Endothelial cell of umbilical vein (primary cell): ENCODE measurements at regions not wholly inside any gene's neighbourhood (a gene's known extent, or its start where the extent isn't known, plus 50 kb on each side); places are given as distances from the start of the nearest gene placed in this dataset.

Experiments
- BruUV-seq: library from RNA; stranded (reverse); fragments of 400-500 nt; replicated peaks from 2 replicates; lab custom pipeline; 2021; lab: Mats Ljungman, UMichigan
- CTCF ChIA-PET: fragments of 300-600, 350-600 bp; sonication (Branson Sonifier 250); formaldehyde crosslinking; loops from one replicate; lab custom pipeline; 2021; ENCODE audit warnings: antibody characterized with exemption, inconsistent platforms; lab: Charles Lee
- POLR2A ChIA-PET: fragments of 300-600, 350-600 bp; sonication (Branson Sonifier 250); formaldehyde crosslinking; loops from one replicate; lab custom pipeline; 2021; ENCODE audit warnings: antibody characterized with exemption, inconsistent platforms; lab: Charles Lee
- DNase-seq: peaks from one replicate; pipeline ENCODE4 v3.0.0-alpha.2; 2011; ENCODE audit warnings: low read depth, low spot score
- FAIRE-seq: peaks from 2 replicates; lab custom pipeline; 2011; peaks lifted over from hg19 to GRCh38; lab: Jason Lieb, UNC
- H2AFZ ChIP-seq: 2 replicates; pipeline ENCODE4 v1.6.0; 2012; ENCODE audit warnings: low read depth, low read length, control low read depth, inconsistent platforms
- H3K27ac ChIP-seq: 2 replicates; pipeline ENCODE4 v1.5.1; 2011; ENCODE audit warnings: low read depth, mild to moderate bottlenecking, control low read depth, low read length, moderate library complexity; ENCODE audit not compliant: insufficient read depth
- H3K27me3 ChIP-seq, 2 experiments: 2 replicates each; pipeline versions ENCODE4 v1.6.0 to v1.6.1; 2011; ENCODE audit warnings: low read length in 2 of 2, mixed read lengths in 1 of 2; ENCODE audit not compliant: control insufficient read depth in 2 of 2, insufficient read depth in 2 of 2
- H3K36me3 ChIP-seq, 2 experiments: 2 replicates in 1 of 2; 3 replicates in 1 of 2; pipeline ENCODE4 v1.5.1; 2011; ENCODE audit warnings: low read length in 2 of 2, mild to moderate bottlenecking in 1 of 2, moderate library complexity in 1 of 2; ENCODE audit not compliant: control insufficient read depth in 2 of 2, insufficient read depth in 2 of 2; ENCODE audit errors: extremely low read depth in 1 of 2
- H3K4me1 ChIP-seq: 3 replicates; pipeline ENCODE4 v1.5.1; 2011; ENCODE audit warnings: mild to moderate bottlenecking, low read length; ENCODE audit not compliant: control insufficient read depth, insufficient read depth; ENCODE audit errors: extremely low read depth
- H3K4me2 ChIP-seq: 2 replicates; pipeline ENCODE4 v1.6.1; 2011; ENCODE audit warnings: low read length, control low read depth, mixed read lengths; ENCODE audit not compliant: insufficient read depth
- H3K4me3 ChIP-seq, 3 experiments: fragments of 200-600 bp in 1 of 3; sonication (generic), shearing (Covaris generic) in 1 of 3; replicated peaks in 1 of 3; 2 replicates each; pipeline ENCODE4 v1.5.1; 2011 to 2016; ENCODE audit warnings: control low read depth in 3 of 3, low read length in 3 of 3, mild to moderate bottlenecking in 2 of 3, inconsistent platforms in 1 of 3, low read depth in 1 of 3, moderate library complexity in 1 of 3; ENCODE audit not compliant: insufficient read depth in 1 of 3
- H3K79me2 ChIP-seq: 2 replicates; pipeline ENCODE4 v1.6.0; 2012; ENCODE audit warnings: low read length, inconsistent platforms; ENCODE audit not compliant: control insufficient read depth, insufficient read depth
- H3K9ac ChIP-seq: replicated peaks from 2 replicates; pipeline ENCODE3; 2011; ENCODE audit warnings: low read length, control low read depth; ENCODE audit not compliant: insufficient read depth; ENCODE audit errors: extremely low read depth
- H3K9me1 ChIP-seq: replicated peaks from 3 replicates; pipeline ENCODE4 v1.6.0; 2011; ENCODE audit warnings: mild to moderate bottlenecking, low read length; ENCODE audit not compliant: control insufficient read depth, insufficient read depth; ENCODE audit errors: extremely low read depth
- H3K9me3 ChIP-seq: replicated peaks from 2 replicates; pipeline ENCODE4 v1.5.1; 2012; ENCODE audit warnings: low read length, inconsistent platforms; ENCODE audit not compliant: control insufficient read depth, insufficient read depth
- H4K20me1 ChIP-seq: replicated peaks from 2 replicates; pipeline ENCODE3; 2011; ENCODE audit warnings: mild to moderate bottlenecking, low read length; ENCODE audit not compliant: control insufficient read depth, insufficient read depth; ENCODE audit errors: extremely low read depth
- CTCF ChIP-seq, 2 donors: IDR thresholded peaks; 1 replicate in 1 of 2; 2 replicates in 1 of 2; pipeline ENCODE4 v1.5.1; 2011; ENCODE audit warnings: low read length in 2 of 2, mild to moderate bottlenecking in 2 of 2, moderate library complexity in 2 of 2, control low read depth in 1 of 2, inconsistent platforms in 1 of 2, low read depth in 1 of 2; ENCODE audit not compliant: insufficient read depth in 1 of 2; ENCODE audit errors: extremely low read depth in 1 of 2
- EZH2 ChIP-seq: IDR thresholded peaks from 2 replicates; pipeline ENCODE4 v1.6.1; 2012; ENCODE audit warnings: borderline replicate concordance, low read depth, mild to moderate bottlenecking, moderate library complexity, low read length, inconsistent platforms; ENCODE audit not compliant: severe bottlenecking
- FOS ChIP-seq: IDR thresholded peaks from 2 replicates; pipeline ENCODE4 v1.6.1; 2011; ENCODE audit warnings: mild to moderate bottlenecking, low read length, moderate library complexity, borderline replicate concordance; ENCODE audit not compliant: insufficient read depth
- GATA2 ChIP-seq: IDR thresholded peaks from 2 replicates; pipeline ENCODE4 v1.7.0; 2011; ENCODE audit warnings: low read depth, mild to moderate bottlenecking, moderate library complexity, mixed read lengths, low read length; ENCODE audit not compliant: insufficient read length, insufficient read depth
- JUN ChIP-seq: IDR thresholded peaks from 2 replicates; pipeline ENCODE4 v1.6.1; 2011; ENCODE audit warnings: borderline replicate concordance, low read depth; ENCODE audit not compliant: insufficient read length, insufficient read depth
- MAX ChIP-seq: IDR thresholded peaks from 2 replicates; pipeline ENCODE4 v1.6.1; 2011; ENCODE audit not compliant: insufficient read depth, insufficient read length
- MYC ChIP-seq: IDR thresholded peaks from one replicate; pipeline ENCODE4 v1.6.1; 2011; ENCODE audit warnings: mild to moderate bottlenecking, low read depth, low read length
- POLR2A ChIP-seq: IDR thresholded peaks from 2 replicates; pipeline ENCODE4 v1.6.1; 2012; ENCODE audit warnings: low read depth, mild to moderate bottlenecking, control low read depth, low read length
- POLR2AphosphoS5 ChIP-seq: IDR thresholded peaks from 2 replicates; pipeline ENCODE4 v1.6.1; 2012; ENCODE audit warnings: low read depth, mild to moderate bottlenecking, control low read depth, low read length, moderate library complexity; ENCODE audit not compliant: insufficient read depth
- dilution Hi-C: fragments of 300-500 bp; cut with MboI; formaldehyde crosslinking; loops from one replicate; pipeline ENCODE4 v1.15.0; 2019; ENCODE audit warnings: low sequenced_read_pairs; ENCODE audit not compliant: extremely low pct_ligation_motif_present
- intact Hi-C: fragments of 100-400 bp; cut with micrococcal nuclease; formaldehyde crosslinking; loops from one replicate; pipeline ENCODE4 v1.10.0; 2022

- Histone ChIP-seq H3K27ac (no peak overlapping the region), H4K20me1 (no peaks in the 10 kb centered on the region), H3K4me1 (no peaks in the 10 kb centered on the region), H3K27me3 (no peaks in the 10 kb centered on the region), H3K9me1 (no peaks in the 10 kb centered on the region), H3K36me3 (no peaks in the 10 kb centered on the region), H3K4me2 (no peak overlapping the region), H3K9me3 (peaks cover under 1% of the 10 kb centered on the region), H3K9ac (no peak overlapping the region), H3K4me3 (no peak overlapping the region), H2AFZ (no peak overlapping the region), H3K79me2 (no peaks in the 10 kb centered on the region)
- CTCF ChIA-PET = interaction anchor here (0.6 kb wide), 2 partner anchors 18 to 29 kb away, joined by 3 to 4 read pairs; no protein-coding TSS in a partner anchor
- no peak for FAIRE-seq
- POLR2A ChIA-PET = no interaction called here
- TF ChIP-seq CTCF (IDR thresholded peaks at IDR 0.05; ENCODE audit: extremely low read depth in 1 of 2, insufficient read depth in 1 of 2, low read depth in 1 of 2, low read length in 2 of 2) (no peak), JUN (no peak), GATA2 (no peak), EZH2 (no peak)
- no TSS peak for BruUV-seq
- no peak for DNase-seq
- dilution Hi-C loops = no loop called here
- intact Hi-C loops = no loop called here
Measured at GRCh38 chr13:89181041-89181440, 1509.9 kb downstream of the SLITRK5 start.

- no peaks in the 10 kb centered on the region for H3K4me1 ChIP-seq
- CTCF ChIA-PET = interaction anchor here (0.5 kb wide), 1 partner anchor 18 kb away, joined by 3 read pairs; no protein-coding TSS in a partner anchor
- TF ChIP-seq MAX = no peak
- TF ChIP-seq GATA2 = no peak
- no peak for TF ChIP-seq CTCF (IDR thresholded peaks at IDR 0.05; ENCODE audit: extremely low read depth in 1 of 2, insufficient read depth in 1 of 2, low read depth in 1 of 2, low read length in 2 of 2)
- no peak for TF ChIP-seq EZH2
- no peak for TF ChIP-seq MYC
- TF ChIP-seq JUN = no peak
- TF ChIP-seq POLR2A = no peak
- no peak for TF ChIP-seq FOS
- no peak for TF ChIP-seq POLR2AphosphoS5
- POLR2A ChIA-PET = no interaction called here
- H3K27ac ChIP-seq = no peak overlapping the region
- no peak for DNase-seq
- H3K9me1 ChIP-seq = no peaks in the 10 kb centered on the region
- H3K4me3 ChIP-seq = no peak overlapping the region
- H3K4me2 ChIP-seq = no peak overlapping the region
- no peaks in the 10 kb centered on the region for H3K27me3 ChIP-seq
- no peak overlapping the region for H2AFZ ChIP-seq
- no peak for FAIRE-seq
- H3K9ac ChIP-seq = no peak overlapping the region
- intact Hi-C loops = no loop called here
- H4K20me1 ChIP-seq = no peaks in the 10 kb centered on the region
- no peaks in the 10 kb centered on the region for H3K9me3 ChIP-seq
- no TSS peak for BruUV-seq
- dilution Hi-C loops = no loop called here
- no peaks in the 10 kb centered on the region for H3K36me3 ChIP-seq
- H3K79me2 ChIP-seq = no peaks in the 10 kb centered on the region
Measured at GRCh38 chr13:89199138-89199537, 1528.0 kb downstream of the SLITRK5 start.
